A549 (cell line): ENCODE measurements at regions not wholly inside any gene's neighbourhood (a gene's known extent, or its start where the extent isn't known, plus 50 kb on each side); places are given as distances from the start of the nearest gene placed in this dataset.
"Not testable (repeated sequence)": the region's sequence is repeated elsewhere in the genome, so short reads cannot be mapped to it uniquely, and the experiment has no call there.

Source experiments
- ATAC-seq, 2 experiments: fragments of 200-7000 bp in 1 of 2; fragments of >200 bp in 1 of 2; cut with Nextera tagmentation in 1 of 2; cut with Tn5 transposase in 1 of 2; 3 replicates each; pipeline versions ENCODE4 v1.8.0 to v1.9.1; 2018 to 2020; ENCODE audit warnings: mild to moderate bottlenecking in 1 of 2, moderate library complexity in 1 of 2
- CTCF ChIA-PET: fragments of 300-600 bp; sonication (Branson Sonifier 250); formaldehyde crosslinking; extraction: SDS; loops from one replicate; lab custom pipeline; 2021; ENCODE audit warnings: antibody characterized with exemption, inconsistent platforms; lab: Yijun Ruan, JAX
- POLR2A ChIA-PET: fragments of 350-600 bp; formaldehyde crosslinking; extraction: SDS; loops from one replicate; lab custom pipeline; 2021; ENCODE audit warnings: antibody characterized with exemption, inconsistent platforms; lab: Yijun Ruan, JAX
- DNase-seq, 2 experiments: peaks; one replicate each; pipeline versions ENCODE4 v3.0.0 to v3.0.0-alpha.2; 2011 to 2016; ENCODE audit warnings: low read depth in 1 of 2, low spot score in 1 of 2
- FAIRE-seq: peaks from 2 replicates; lab custom pipeline; 2011; peaks lifted over from hg19 to GRCh38; lab: Jason Lieb, UNC
- H3K27ac ChIP-seq, 2 experiments: fragments of >200 bp; sonication (Bioruptor Twin); formaldehyde crosslinking; 3 replicates each; pipeline ENCODE4 v1.5.1; 2016 to 2017
- H3K4me1 ChIP-seq: fragments of >200 bp; sonication (Bioruptor Twin); formaldehyde crosslinking; 3 replicates; pipeline ENCODE4 v1.6.1; 2016
- H3K4me2 ChIP-seq: fragments of >200 bp; sonication (Bioruptor Twin); formaldehyde crosslinking; 3 replicates; pipeline ENCODE4 v1.6.1; 2016
- H3K4me3 ChIP-seq: fragments of >200 bp; sonication (Bioruptor Twin); formaldehyde crosslinking; 3 replicates; pipeline ENCODE4 v1.5.1; 2016
- H3K9me3 ChIP-seq: fragments of >200 bp; sonication (Bioruptor Twin); formaldehyde crosslinking; 3 replicates; pipeline ENCODE4 v1.6.1; 2016
- ATOH8 ChIP-seq: fragments of 250-450 bp; sonication (Bioruptor Pico); IDR thresholded peaks from 2 replicates; pipeline ENCODE4 v1.5.0; 2020; ENCODE audit warnings: low read depth, mild to moderate bottlenecking, moderate library complexity
- BHLHE40 ChIP-seq: IDR thresholded peaks from 2 replicates; pipeline ENCODE4 v1.6.1; 2012; ENCODE audit warnings: low read depth, low read length, inconsistent platforms
- CBX8 ChIP-seq: fragments of 200-600 bp; sonication (generic); IDR thresholded peaks from 2 replicates; pipeline ENCODE4 v1.6.1; 2016
- CEBPB ChIP-seq, 2 experiments: fragments of >200 bp in 1 of 2; sonication (Bioruptor Twin) in 1 of 2; formaldehyde crosslinking in 1 of 2; IDR thresholded peaks; 2 replicates each; pipeline ENCODE4 v1.6.1; 2012 to 2016
- EHMT2 ChIP-seq: fragments of 200-600 bp; sonication (generic); IDR thresholded peaks from 2 replicates; pipeline ENCODE4 v1.6.1; 2016; ENCODE audit warnings: antibody characterized with exemption, low read depth, mild to moderate bottlenecking, moderate library complexity
- ESRRA ChIP-seq: fragments of 150-350 bp; IDR thresholded peaks from 2 replicates; pipeline ENCODE4 v1.6.1; 2014; ENCODE audit warnings: mild to moderate bottlenecking, low read length, borderline replicate concordance
- FOSB ChIP-seq: fragments of 250-450 bp; sonication (Bioruptor Pico); IDR thresholded peaks from 2 replicates; pipeline ENCODE4 v1.5.0; 2020; ENCODE audit warnings: mild to moderate bottlenecking, moderate library complexity
- HDAC2 ChIP-seq: fragments of 200-600 bp; sonication (generic); IDR thresholded peaks from 2 replicates; pipeline ENCODE4 v1.6.1; 2016
- HEYL ChIP-seq: fragments of 250-450 bp; sonication (Bioruptor Pico); IDR thresholded peaks from 2 replicates; pipeline ENCODE4 v1.8.0; 2021; ENCODE audit warnings: mild to moderate bottlenecking, moderate library complexity
- HMGXB4 ChIP-seq: fragments of 250-450 bp; sonication (Bioruptor Pico); IDR thresholded peaks from 2 replicates; pipeline ENCODE4 v1.5.0; 2021; ENCODE audit warnings: mild to moderate bottlenecking, moderate library complexity, borderline replicate concordance
- HOXB13 ChIP-seq: fragments of 250-450 bp; sonication (Bioruptor Pico); IDR thresholded peaks from 2 replicates; pipeline ENCODE4 v1.5.0; 2020; ENCODE audit warnings: low read depth, mild to moderate bottlenecking, moderate library complexity
- HOXB5 ChIP-seq: fragments of 250-450 bp; sonication (Bioruptor Pico); IDR thresholded peaks from 2 replicates; pipeline ENCODE4 v1.5.0; 2020; ENCODE audit warnings: mild to moderate bottlenecking, moderate library complexity
- JUN ChIP-seq, 2 experiments: fragments of >200 bp; sonication (Bioruptor Twin); formaldehyde crosslinking; IDR thresholded peaks; 2 replicates in 1 of 2; 3 replicates in 1 of 2; pipeline ENCODE4 v1.6.1; 2016 to 2017
- KDM1A ChIP-seq: fragments of 200-600 bp; sonication (generic); IDR thresholded peaks from 2 replicates; pipeline ENCODE4 v1.6.1; 2016; ENCODE audit warnings: low read depth, mild to moderate bottlenecking
- KDM5A ChIP-seq: fragments of 200-600 bp; sonication (generic); IDR thresholded peaks from 2 replicates; pipeline ENCODE4 v1.6.1; 2016; ENCODE audit warnings: antibody characterized with exemption, mild to moderate bottlenecking
- MAFK ChIP-seq: fragments of 450-650 bp; IDR thresholded peaks from 2 replicates; pipeline ENCODE4 v1.6.1; 2014; ENCODE audit not compliant: partially characterized antibody
- MAX ChIP-seq: IDR thresholded peaks from 2 replicates; pipeline ENCODE4 v1.6.1; 2012
- MAZ ChIP-seq: fragments of 150-350 bp; IDR thresholded peaks from 2 replicates; pipeline ENCODE4 v1.6.1; 2014; ENCODE audit warnings: antibody characterized with exemption, low read depth, low read length, borderline replicate concordance
- MYC ChIP-seq: IDR thresholded peaks from 2 replicates; pipeline ENCODE4 v1.6.1; 2012; ENCODE audit warnings: mild to moderate bottlenecking, inconsistent platforms, low read length, improper control_type of control experiment, borderline replicate concordance
- NFE2L2 ChIP-seq: fragments of 150-350 bp; conservative IDR thresholded peaks from 2 replicates; pipeline ENCODE4 v1.6.1; 2014; ENCODE audit warnings: low read length
- NPAS2 ChIP-seq: fragments of 250-450 bp; sonication (Bioruptor Pico); IDR thresholded peaks from 2 replicates; pipeline ENCODE4 v1.8.0; 2022; ENCODE audit warnings: mild to moderate bottlenecking, moderate library complexity, borderline replicate concordance
- RCOR1 ChIP-seq: fragments of 150-350 bp; IDR thresholded peaks from 2 replicates; pipeline ENCODE4 v1.6.1; 2014; ENCODE audit warnings: antibody characterized with exemption, low read length, low read depth
- SMC3 ChIP-seq: fragments of >200 bp; sonication (Bioruptor Twin); formaldehyde crosslinking; IDR thresholded peaks from 3 replicates; pipeline ENCODE4 v1.6.1; 2018; ENCODE audit warnings: inconsistent platforms
- USF2 ChIP-seq: fragments of 450-650 bp; IDR thresholded peaks from 2 replicates; pipeline ENCODE4 v1.6.1; 2014; ENCODE audit warnings: antibody characterized with exemption
- WGBS: methylation state at CpG from one replicate; pipeline ENCODE4 v1.1.6; 2017; ENCODE audit errors: missing lambda C conversion rate; 5-methylcytosine and 5-hydroxymethylcytosine counted together

GRCh38 chr5:42089705-42090104 is 164.6 kb downstream of the FBXO4 start (continued):
- no peak for TF ChIP-seq MAZ
- TF ChIP-seq USF2, result no peak
- no peak for TF ChIP-seq HEYL (CRISPR knock-in tag)
- no peak for TF ChIP-seq HOXB13 (CRISPR knock-in tag)
- TF ChIP-seq MAFK, result no peak
- no peak for TF ChIP-seq RCOR1
- no peak for TF ChIP-seq CBX8
- no peak for TF ChIP-seq HDAC2

- ATAC-seq, result no peak
- H3K4me1 ChIP-seq, result no peaks in the 10 kb centered on the region
Measured at GRCh38 chr5:42090162-42090561, 165.1 kb downstream of the FBXO4 start.

GRCh38 chr5:42099846-42100245 is 174.8 kb downstream of the FBXO4 start:
- H3K4me3 ChIP-seq, ATAC-seq, H3K27ac ChIP-seq, DNase-seq, POLR2A ChIA-PET, H3K4me1 ChIP-seq, H3K9me3 ChIP-seq, FAIRE-seq, H3K4me2 ChIP-seq: not testable (repeated sequence)
- CTCF ChIA-PET, result interaction anchor here (0.6 kb wide), 2 partner anchors 138 to 1059 kb away, joined by 3 read pairs; no protein-coding TSS in a partner anchor
- 14% methylated on average over 5 of the region's 5 CpGs for WGBS

More at GRCh38 chr5:42090162-42090561, 165.1 kb downstream of the FBXO4 start:
- Histone ChIP-seq H3K27ac (no peak overlapping the region), H3K4me3 (no peak overlapping the region)
- FAIRE-seq, result no peak
- no peak for DNase-seq
- no peak for TF ChIP-seq KDM1A
- TF ChIP-seq ATOH8 (CRISPR knock-in tag), result no peak
- no peak for TF ChIP-seq CEBPB (IDR thresholded peaks at IDR 0.05)
- TF ChIP-seq ESRRA, result no peak
- no peak for TF ChIP-seq FOSB (CRISPR knock-in tag)
- no peak for TF ChIP-seq NPAS2
- no peak for TF ChIP-seq EHMT2
- TF ChIP-seq NFE2L2, result no peak
- no peak for TF ChIP-seq HOXB13 (CRISPR knock-in tag)
- TF ChIP-seq BHLHE40, result no peak
- TF ChIP-seq HOXB5 (CRISPR knock-in tag), result no peak
- TF ChIP-seq JUN (IDR thresholded peaks at IDR 0.05), result no peak
- TF ChIP-seq MYC, result no peak
- no peak for TF ChIP-seq RCOR1
- TF ChIP-seq MAX, result no peak
- TF ChIP-seq HEYL (CRISPR knock-in tag), result no peak
- TF ChIP-seq MAFK, result no peak
- TF ChIP-seq HMGXB4 (CRISPR knock-in tag), result no peak
- no peak for TF ChIP-seq KDM5A
- no peak for TF ChIP-seq SMC3
- TF ChIP-seq, all 56 proteins: peak for 0
- Histone ChIP-seq H3K9me3 (no peaks in the 10 kb centered on the region), H3K4me2 (no peak overlapping the region)
- ChIA-PET POLR2A (no interaction called here), CTCF (no interaction called here)
